ENCODE measurements at regions not wholly inside any gene's neighbourhood (a gene's known extent, or its start where the extent isn't known, plus 50 kb on each side); places are given as distances from the start of the nearest gene placed in this dataset.

GRCh38 chr11:17142450-17142849, 65.0 kb upstream of the RPS13 start:
- H3K4me1 Mint-ChIP-seq, result peaks cover 0 to 5% of the 10 kb centered on the region in 2 experiments; a peak in 2 of 4 replicates
- peaks cover 16 to 61% (median 56%) of the 10 kb centered on the region in 3 experiments; a peak in 6 of 7 replicates for H3K36me3 Mint-ChIP-seq (ENCODE audit: insufficient read depth in 1 of 3, low read depth in 3 of 3)
- H4K20me1 ChIP-seq (ENCODE audit: control insufficient read depth, insufficient read depth, insufficient read length), result no peaks in the 10 kb centered on the region
- no peak overlapping the region for H2BK12ac ChIP-seq (ENCODE audit: insufficient read length, low read depth, low read length)
- H3K79me2 ChIP-seq (ENCODE audit: insufficient read depth, low read length), result no peaks in the 10 kb centered on the region
- H3K23me2 ChIP-seq (ENCODE audit: insufficient read length, low read depth, low read length, poor library complexity, severe bottlenecking), result no peaks in the 10 kb centered on the region
- no peak overlapping the region for H2BK20ac ChIP-seq (ENCODE audit: low read depth, low read length, poor library complexity, severe bottlenecking)
- no peaks in the 10 kb centered on the region for H3K27me3 Mint-ChIP-seq (ENCODE audit: low read depth)
- no peak overlapping the region for H2AFZ ChIP-seq (ENCODE audit: low read length)
- no peak overlapping the region for H2AK5ac ChIP-seq (ENCODE audit: insufficient read length, low read length)
- no peak overlapping the region for H3K27ac ChIP-seq (ENCODE audit: insufficient read length, low read depth, low read length)
- H3K9ac ChIP-seq (ENCODE audit: extremely low read depth, insufficient read length, low read length), result no peak overlapping the region
- no peak overlapping the region for H3K4me3 Mint-ChIP-seq
- no peak overlapping the region for H4K8ac ChIP-seq (replicated peaks; ENCODE audit: insufficient read length, low read depth, low read length)
- no peak overlapping the region for H3K4me2 ChIP-seq (ENCODE audit: insufficient read depth, insufficient read length, low read length)
- no peak overlapping the region for H2BK120ac ChIP-seq (ENCODE audit: low read depth, low read length, poor library complexity, severe bottlenecking)
- no peak overlapping the region for H3T11ph ChIP-seq (ENCODE audit: low read length)
- H3K4me1 ChIP-seq (ENCODE audit: insufficient read depth, low read length), result no peaks in the 10 kb centered on the region
- no peaks in the 10 kb centered on the region for H3K9me3 Mint-ChIP-seq
- H3K56ac ChIP-seq (ENCODE audit: insufficient read length, low read depth, low read length), result no peak overlapping the region
- H2BK5ac ChIP-seq (ENCODE audit: insufficient read length, low read length), result no peak overlapping the region
- no peak overlapping the region for H3K14ac ChIP-seq (ENCODE audit: insufficient read depth, low read length)
- H3K18ac ChIP-seq (ENCODE audit: insufficient read length, low read depth, low read length), result no peak overlapping the region
- WGBS (ENCODE audit: extremely low coverage, insufficient read length, low lambda C conversion rate), result no CpG with 5 or more reads among the region's 2 CpGs
- H4K5ac ChIP-seq (ENCODE audit: insufficient read length, low read depth, low read length), result no peak overlapping the region
- H2BK15ac ChIP-seq (ENCODE audit: low read depth, low read length), result no peak overlapping the region
- no peaks in the 10 kb centered on the region for H3K27me3 ChIP-seq (ENCODE audit: insufficient read depth, low read length)
- no peak overlapping the region for H3K27ac Mint-ChIP-seq
- no peak for TF ChIP-seq CTCF (conservative IDR thresholded peaks at IDR 0.05)
- no peaks in the 10 kb centered on the region for H3K79me1 ChIP-seq (ENCODE audit: insufficient read depth, low read depth, low read length, poor library complexity, severe bottlenecking)
- no peak overlapping the region for H3K23ac ChIP-seq (ENCODE audit: insufficient read length, low read depth, low read length)
- no peak overlapping the region for H4K91ac ChIP-seq (ENCODE audit: insufficient read length, low read depth, low read length)
- no peak overlapping the region for H3K4ac ChIP-seq (ENCODE audit: low read depth, low read length)
- no peaks in the 10 kb centered on the region for H3K9me3 ChIP-seq (ENCODE audit: control insufficient read depth, low read depth, low read length)
- no peak for DNase-seq

Data from H9 (cell line).